HUES48 (cell line): ENCODE measurements at regions not wholly inside any gene's neighbourhood (a gene's known extent, or its start where the extent isn't known, plus 50 kb on each side); places are given as distances from the start of the nearest gene placed in this dataset.
"Not testable (repeated sequence)": the region's sequence is repeated elsewhere in the genome, so short reads cannot be mapped to it uniquely, and the experiment has no call there.

Source experiments
- H3K27ac ChIP-seq: one replicate; pipeline ENCODE4 v1.7.0; 2013; ENCODE audit warnings: low read depth, low read length, inconsistent platforms
- H3K27me3 ChIP-seq: 2 replicates; pipeline ENCODE4 v1.6.1; 2013; ENCODE audit warnings: mild to moderate bottlenecking, low read length; ENCODE audit not compliant: control insufficient read depth, insufficient read depth
- H3K36me3 ChIP-seq: 2 replicates; pipeline ENCODE4 v1.6.1; 2013; ENCODE audit warnings: low read length; ENCODE audit not compliant: control insufficient read depth, insufficient read depth
- H3K4me1 ChIP-seq: 2 replicates; pipeline ENCODE4 v1.6.1; 2013; ENCODE audit warnings: mild to moderate bottlenecking, low read length; ENCODE audit not compliant: control insufficient read depth, insufficient read depth
- H3K4me3 ChIP-seq: 2 replicates; pipeline ENCODE4 v1.5.1; 2013; ENCODE audit warnings: mild to moderate bottlenecking, low read depth, low read length
- H3K9ac ChIP-seq: 2 replicates; pipeline ENCODE4 v1.6.1; 2013; ENCODE audit warnings: mild to moderate bottlenecking, low read depth, low read length, moderate library complexity
- H3K9me3 ChIP-seq: 2 replicates; pipeline ENCODE4 v1.6.1; 2013; ENCODE audit warnings: low read length; ENCODE audit not compliant: control insufficient read depth, insufficient read depth

- Histone ChIP-seq H3K4me3 (no peak overlapping the region), H3K9ac (no peak overlapping the region), H3K9me3 (no peaks in the 10 kb centered on the region), H3K4me1 (no peaks in the 10 kb centered on the region), H3K27ac (no peak overlapping the region), H3K36me3 (no peaks in the 10 kb centered on the region), H3K27me3 (no peaks in the 10 kb centered on the region)
Measured at GRCh38 chr15:59894835-59895234, 109.3 kb upstream of the FOXB1 start.

- H3K4me1 ChIP-seq, result no peaks in the 10 kb centered on the region
- H3K4me3 ChIP-seq, result no peak overlapping the region
- no peak overlapping the region for H3K27ac ChIP-seq
- no peaks in the 10 kb centered on the region for H3K36me3 ChIP-seq
- no peak overlapping the region for H3K9ac ChIP-seq
- H3K9me3 ChIP-seq, result no peaks in the 10 kb centered on the region
- no peaks in the 10 kb centered on the region for H3K27me3 ChIP-seq
Measured at GRCh38 chr15:59892985-59893384, 111.1 kb upstream of the FOXB1 start.

GRCh38 chr15:59887870-59888269 is 116.2 kb upstream of the FOXB1 start:
- H3K27me3 ChIP-seq, H3K9me3 ChIP-seq, H3K27ac ChIP-seq, H3K36me3 ChIP-seq, H3K4me1 ChIP-seq, H3K4me3 ChIP-seq, H3K9ac ChIP-seq: not testable (repeated sequence)

- no peaks in the 10 kb centered on the region for H3K9me3 ChIP-seq
- H3K4me1 ChIP-seq, result peaks cover 6% of the 10 kb centered on the region
- no peaks in the 10 kb centered on the region for H3K36me3 ChIP-seq
- H3K9ac ChIP-seq, result no peak overlapping the region
- H3K4me3 ChIP-seq, result no peak overlapping the region
- H3K27ac ChIP-seq, result no peak overlapping the region
- no peaks in the 10 kb centered on the region for H3K27me3 ChIP-seq
Measured at GRCh38 chr15:59887211-59887610, 116.9 kb upstream of the FOXB1 start.

GRCh38 chr15:59886441-59886840 is 117.7 kb upstream of the FOXB1 start:
- no peak overlapping the region for H3K4me3 ChIP-seq

GRCh38 chr15:59885832-59886231 is 118.3 kb upstream of the FOXB1 start:
- Histone ChIP-seq H3K9ac (no peak overlapping the region), H3K27ac (no peak overlapping the region), H3K4me3 (no peak overlapping the region), H3K36me3 (no peaks in the 10 kb centered on the region), H3K4me1 (peaks cover 6% of the 10 kb centered on the region), H3K9me3 (no peaks in the 10 kb centered on the region), H3K27me3 (no peaks in the 10 kb centered on the region)

More at GRCh38 chr15:59886441-59886840, 117.7 kb upstream of the FOXB1 start:
- Histone ChIP-seq H3K4me1 (peaks cover 6% of the 10 kb centered on the region), H3K27ac (no peak overlapping the region), H3K9ac (no peak overlapping the region), H3K9me3 (no peaks in the 10 kb centered on the region), H3K27me3 (no peaks in the 10 kb centered on the region), H3K36me3 (no peaks in the 10 kb centered on the region)

- Histone ChIP-seq H3K4me3 (no peak overlapping the region), H3K9ac (no peak overlapping the region), H3K9me3 (no peaks in the 10 kb centered on the region), H3K27me3 (no peaks in the 10 kb centered on the region), H3K36me3 (no peaks in the 10 kb centered on the region), H3K4me1 (peaks cover 5% of the 10 kb centered on the region; the same call in 1 of the 2 replicates), H3K27ac (no peak overlapping the region)
Measured at GRCh38 chr15:59879506-59880265, 124.4 kb upstream of the FOXB1 start.

GRCh38 chr15:59876140-59876539 is 128.0 kb upstream of the FOXB1 start:
- H3K27me3 ChIP-seq, result no peaks in the 10 kb centered on the region
- no peak overlapping the region for H3K27ac ChIP-seq
- no peaks in the 10 kb centered on the region for H3K36me3 ChIP-seq
- no peak overlapping the region for H3K9ac ChIP-seq
- H3K4me1 ChIP-seq, result peaks cover 5% of the 10 kb centered on the region; the same call in 1 of the 2 replicates
- no peaks in the 10 kb centered on the region for H3K9me3 ChIP-seq
- no peak overlapping the region for H3K4me3 ChIP-seq

- no peak overlapping the region for H3K27ac ChIP-seq
- H3K9me3 ChIP-seq, result no peaks in the 10 kb centered on the region
- peaks cover 4% of the 10 kb centered on the region; the same call in 1 of the 2 replicates for H3K4me1 ChIP-seq
- H3K27me3 ChIP-seq, result no peaks in the 10 kb centered on the region
- no peaks in the 10 kb centered on the region for H3K36me3 ChIP-seq
- no peak overlapping the region for H3K4me3 ChIP-seq
- H3K9ac ChIP-seq, result no peak overlapping the region
Measured at GRCh38 chr15:59873644-59874272, 130.4 kb upstream of the FOXB1 start.

GRCh38 chr15:59867086-59867855 is 136.8 kb upstream of the FOXB1 start:
- H3K27me3 ChIP-seq, result no peaks in the 10 kb centered on the region

GRCh38 chr15:59866642-59867041 is 137.5 kb upstream of the FOXB1 start:
- H3K9ac ChIP-seq, result no peak overlapping the region
- no peak overlapping the region for H3K27ac ChIP-seq
- H3K36me3 ChIP-seq, result no peaks in the 10 kb centered on the region
- 0 out of 2 replicates have a peak, but pooled peaks cover 4% of the 10 kb centered on the region for H3K4me1 ChIP-seq
- no peak overlapping the region for H3K4me3 ChIP-seq
- H3K9me3 ChIP-seq, result no peaks in the 10 kb centered on the region
- H3K27me3 ChIP-seq, result no peaks in the 10 kb centered on the region

More at GRCh38 chr15:59867086-59867855, 136.8 kb upstream of the FOXB1 start:
- Histone ChIP-seq H3K4me3 (no peak overlapping the region), H3K4me1 (0 out of 2 replicates have a peak, but pooled peaks cover 4% of the 10 kb centered on the region), H3K36me3 (no peaks in the 10 kb centered on the region), H3K9me3 (no peaks in the 10 kb centered on the region), H3K9ac (no peak overlapping the region), H3K27ac (no peak overlapping the region)
